ENCODE measurements at regions not wholly inside any gene's neighbourhood (a gene's known extent, or its start where the extent isn't known, plus 50 kb on each side); places are given as distances from the start of the nearest gene placed in this dataset.

- DNase-seq, result no peak
Observed at GRCh38 chr2:173651891-173652290, 297.2 kb downstream of the CDCA7 start.

- no peak for DNase-seq
Observed at GRCh38 chr2:173652311-173652710, 297.6 kb downstream of the CDCA7 start.

- DNase-seq, result no peak
Observed at GRCh38 chr2:173652767-173653431, 298.2 kb downstream of the CDCA7 start.

GRCh38 chr2:173653432-173653805 lies 298.7 kb downstream of the CDCA7 start:
- no peak for DNase-seq

GRCh38 chr2:173654161-173654895 lies 299.7 kb downstream of the CDCA7 start:
- DNase-seq, result no peak

GRCh38 chr2:173654896-173655265 lies 300.2 kb downstream of the CDCA7 start:
- no peak for DNase-seq

GRCh38 chr2:173656086-173656485 lies 301.4 kb downstream of the CDCA7 start:
- no peak for DNase-seq

- DNase-seq, result no peak
Observed at GRCh38 chr2:173657996-173658717, 303.5 kb downstream of the CDCA7 start.

GRCh38 chr2:173658946-173659371 lies 304.3 kb downstream of the CDCA7 start:
- DNase-seq, result no peak

- no peak for DNase-seq
Observed at GRCh38 chr2:173659509-173659908, 304.8 kb downstream of the CDCA7 start.

- no peak for DNase-seq
Observed at GRCh38 chr2:173661586-173661985, 303.6 kb downstream of the SP3 start.

- DNase-seq, result no peak
Observed at GRCh38 chr2:173663353-173663752, 301.8 kb downstream of the SP3 start.

- no peak for DNase-seq
Observed at GRCh38 chr2:173663835-173664512, 301.2 kb downstream of the SP3 start.

GRCh38 chr2:173664513-173664910 lies 300.7 kb downstream of the SP3 start:
- no peak for DNase-seq

GRCh38 chr2:173666171-173666888 lies 298.8 kb downstream of the SP3 start:
- no peak for DNase-seq

GRCh38 chr2:173667014-173667413 lies 298.2 kb downstream of the SP3 start:
- DNase-seq, result no peak

GRCh38 chr2:173667415-173667814 lies 297.8 kb downstream of the SP3 start:
- no peak for DNase-seq

GRCh38 chr2:173669271-173669853 lies 295.8 kb downstream of the SP3 start:
- DNase-seq, result no peak

- no peak for DNase-seq
Observed at GRCh38 chr2:173669888-173670287, 295.3 kb downstream of the SP3 start.

GRCh38 chr2:173672573-173673340 lies 292.4 kb downstream of the SP3 start:
- DNase-seq, result no peak

GRCh38 chr2:173673640-173674039 lies 291.5 kb downstream of the SP3 start:
- no peak for DNase-seq

GRCh38 chr2:173676647-173677046 lies 288.5 kb downstream of the SP3 start:
- no peak for DNase-seq

Data from CD4-positive, alpha-beta T cell treated with Interleukin-6 for 4 hours (primary cell).